Left renal cortex interstitium (tissue), 4 donors: ENCODE measurements at regions not wholly inside any gene's neighbourhood (a gene's known extent, or its start where the extent isn't known, plus 50 kb on each side); places are given as distances from the start of the nearest gene placed in this dataset.

ENCODE experiments used
- DNase-seq, 4 donors: peaks; one replicate each; pipeline ENCODE4 v3.0.0-alpha.2; 2013; ENCODE audit warnings: low read depth in 4 of 4, low spot score in 2 of 4, missing footprints in 1 of 4

DNA sequence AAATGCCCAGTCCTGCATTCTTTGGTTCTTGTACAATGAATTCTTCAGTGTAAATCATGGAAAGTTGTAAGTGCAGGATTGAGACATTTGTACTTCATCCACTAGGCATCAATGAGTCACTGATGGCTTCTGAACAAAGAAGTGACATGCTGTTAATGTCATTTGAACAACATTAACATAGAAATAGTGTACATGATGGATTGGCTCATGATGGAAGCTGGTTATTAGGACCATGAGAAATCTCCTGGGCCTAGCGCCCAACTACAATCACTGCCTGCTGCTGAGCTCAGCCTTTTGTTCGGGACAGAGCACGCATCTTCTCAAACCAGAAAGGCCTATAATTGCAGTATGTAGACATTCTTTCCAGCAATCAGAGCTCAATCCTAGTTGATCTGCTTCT is 316.8 kb upstream of the TSHZ2 start:
- no peak for DNase-seq

DNA sequence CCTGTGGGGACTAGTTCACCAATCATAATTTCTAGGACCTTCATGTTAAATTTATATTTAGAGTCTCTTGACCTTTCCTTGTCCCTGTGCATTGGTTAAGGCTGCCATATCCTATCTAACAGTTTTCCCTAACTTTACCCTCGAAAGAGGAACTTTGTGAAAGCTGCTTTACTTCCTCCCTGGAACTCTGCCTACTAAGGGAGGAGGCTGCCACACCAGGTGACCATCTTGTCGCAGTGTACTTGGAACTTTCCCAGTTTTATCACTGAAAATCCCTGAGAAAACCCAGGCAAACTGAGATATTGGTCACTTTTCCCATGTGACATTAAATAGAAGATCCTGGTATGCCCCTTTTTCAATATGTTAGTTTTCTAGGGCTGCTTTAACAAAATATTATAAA is 317.6 kb upstream of the TSHZ2 start:
- DNase-seq: no peak

DNA sequence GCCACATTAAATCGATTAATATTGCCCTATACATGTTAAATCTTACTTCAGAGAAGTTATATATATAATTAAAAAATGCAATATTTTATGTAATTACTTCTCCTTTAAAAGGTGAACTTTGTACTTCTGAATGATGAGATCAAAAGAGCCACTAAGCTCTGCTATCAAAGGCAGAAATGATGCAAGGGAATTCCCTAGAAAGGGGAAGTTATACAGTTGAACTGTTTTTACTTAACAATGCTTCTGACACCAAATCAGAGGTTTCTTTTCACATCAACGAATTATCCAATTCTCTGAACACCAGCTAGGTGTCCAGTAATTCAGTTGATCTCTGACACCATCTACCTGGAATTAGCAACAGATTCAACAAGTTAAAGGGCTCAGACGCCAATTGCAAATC is 319.9 kb upstream of the TSHZ2 start:
- no peak for DNase-seq

DNA sequence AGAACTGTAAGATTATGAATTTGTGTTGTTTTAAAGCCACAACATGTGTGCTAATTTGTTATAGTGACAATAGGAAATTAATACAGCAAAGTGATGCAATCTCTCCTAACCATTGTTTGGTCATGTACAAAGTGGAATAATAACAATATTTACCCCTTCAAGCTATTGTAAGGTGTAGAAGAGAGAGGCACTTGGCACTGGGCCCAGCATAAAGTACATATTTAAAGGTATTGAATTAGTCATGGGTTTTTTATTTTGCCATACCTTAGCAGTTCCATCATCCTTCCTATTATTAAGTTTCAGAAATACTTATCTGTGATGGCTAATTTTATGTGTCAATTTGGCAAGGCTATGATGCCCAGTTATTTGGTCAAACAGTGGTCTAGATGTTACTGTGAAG is 322.4 kb upstream of the TSHZ2 start:
- no peak for DNase-seq

DNA sequence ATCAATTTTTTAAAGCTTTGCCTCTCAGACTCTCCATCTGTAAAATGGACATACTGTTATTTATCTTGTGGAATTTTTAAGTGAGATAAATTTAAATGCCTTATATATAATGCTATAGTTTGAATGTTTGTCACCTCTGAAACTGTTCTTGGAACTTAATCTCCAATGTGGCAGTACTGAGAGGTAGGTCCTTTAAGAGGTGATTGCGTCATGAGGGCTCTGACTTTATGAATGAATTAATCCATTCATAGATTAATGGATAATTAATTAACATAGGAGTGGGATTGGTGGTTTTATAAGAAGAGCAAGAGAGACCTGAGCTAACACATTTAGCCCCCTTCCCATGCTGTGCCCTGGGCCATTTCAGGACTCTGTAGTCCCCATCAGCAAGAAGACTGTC is 326.3 kb upstream of the TSHZ2 start:
- no peak for DNase-seq

DNA sequence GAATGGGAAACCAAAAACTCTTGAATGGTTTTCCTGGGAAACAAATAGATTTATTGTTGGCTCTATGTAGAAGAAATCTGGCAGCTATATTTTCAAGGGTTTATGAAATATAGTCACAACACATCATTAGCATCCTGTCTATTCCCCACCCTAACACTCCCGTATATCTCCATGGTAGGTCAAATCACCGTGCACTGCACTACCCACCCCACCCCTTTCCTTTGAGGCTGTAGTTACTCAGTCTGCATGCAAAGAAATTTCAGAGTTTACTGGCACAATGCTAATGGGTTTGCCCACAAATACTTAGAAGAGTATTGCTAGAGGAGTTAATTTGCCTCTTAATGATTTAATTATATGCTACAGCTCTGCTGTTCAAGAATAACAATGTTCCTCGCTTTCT is 329.1 kb upstream of the TSHZ2 start:
- no peak for DNase-seq

DNA sequence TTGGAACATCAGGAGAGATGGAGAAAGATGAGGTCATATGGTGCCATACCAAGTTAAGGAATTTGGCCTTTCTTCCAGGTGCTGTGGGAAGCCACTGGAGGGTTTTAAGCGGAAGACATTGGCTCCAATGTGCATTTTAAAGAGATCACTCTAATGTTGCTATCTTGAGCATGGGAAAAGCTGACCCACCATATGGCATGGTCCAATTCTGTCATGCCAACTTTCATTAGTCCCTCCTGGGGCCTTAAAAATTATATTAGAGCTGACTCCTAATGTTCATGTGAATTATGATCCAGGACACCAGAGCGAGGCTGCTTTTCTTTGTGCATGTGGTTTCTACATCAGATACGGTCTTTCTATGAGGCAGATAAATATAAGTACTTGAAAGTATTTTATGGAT is 335.0 kb upstream of the TSHZ2 start:
- no peak for DNase-seq

DNA sequence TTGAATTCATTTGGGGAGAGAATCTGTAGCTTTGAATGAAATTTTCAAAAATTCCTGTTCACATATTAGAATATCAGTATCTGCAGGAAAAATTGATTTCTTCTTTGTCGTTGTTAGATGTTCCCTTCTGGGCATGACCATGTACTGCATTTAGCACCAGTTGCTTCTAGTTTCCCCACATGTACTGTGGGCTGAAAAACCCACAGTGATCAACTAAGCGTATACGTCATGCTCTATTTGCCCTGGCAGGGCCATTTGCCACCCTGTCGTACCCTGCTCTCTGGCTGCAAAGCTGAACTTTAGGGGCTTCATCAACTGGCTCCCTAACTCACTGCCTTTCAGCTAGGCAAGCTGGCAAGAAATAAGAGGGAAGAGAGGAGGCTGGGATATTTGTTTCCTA is 340.7 kb upstream of the TSHZ2 start:
- DNase-seq: no peak

DNA sequence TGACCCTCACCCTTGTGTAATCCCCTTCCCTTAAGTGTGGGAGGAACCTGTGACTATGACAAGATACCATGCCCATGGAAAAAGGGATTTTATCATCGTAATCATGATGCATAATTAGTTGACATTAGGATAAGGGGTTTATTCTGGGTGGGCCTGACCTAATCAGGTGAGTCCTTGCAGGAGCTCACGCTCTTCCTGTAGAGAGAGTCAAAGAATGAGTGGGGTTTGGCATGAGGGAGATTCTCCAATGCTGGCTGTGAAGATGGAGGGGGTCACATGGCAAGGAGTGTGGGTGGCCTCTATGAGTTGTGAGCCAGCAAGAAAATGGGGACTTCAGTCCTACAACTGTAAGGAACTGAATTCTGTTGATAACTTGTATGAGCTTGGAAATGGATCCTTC is 342.0 kb upstream of the TSHZ2 start:
- no peak for DNase-seq

DNA sequence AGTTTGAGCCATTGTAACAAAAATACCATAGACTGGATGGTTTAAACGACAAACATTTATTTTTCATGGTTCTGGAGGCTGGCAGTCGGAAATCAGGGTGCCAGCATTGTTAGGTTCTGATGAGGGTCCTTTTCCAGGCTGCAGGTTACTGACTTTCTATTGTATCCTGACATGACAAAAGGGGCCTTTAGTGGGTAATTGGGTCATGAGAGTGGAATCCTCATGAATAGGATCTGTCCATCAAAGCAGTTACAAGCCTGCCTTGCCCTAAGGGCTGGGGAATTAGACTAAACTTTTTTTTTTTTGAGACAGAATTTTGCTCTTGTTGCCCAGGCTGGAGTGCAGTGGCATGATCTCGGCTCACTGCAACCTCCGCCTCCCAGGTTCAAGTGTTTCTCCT is 347.9 kb upstream of the TSHZ2 start:
- DNase-seq: no peak

DNA sequence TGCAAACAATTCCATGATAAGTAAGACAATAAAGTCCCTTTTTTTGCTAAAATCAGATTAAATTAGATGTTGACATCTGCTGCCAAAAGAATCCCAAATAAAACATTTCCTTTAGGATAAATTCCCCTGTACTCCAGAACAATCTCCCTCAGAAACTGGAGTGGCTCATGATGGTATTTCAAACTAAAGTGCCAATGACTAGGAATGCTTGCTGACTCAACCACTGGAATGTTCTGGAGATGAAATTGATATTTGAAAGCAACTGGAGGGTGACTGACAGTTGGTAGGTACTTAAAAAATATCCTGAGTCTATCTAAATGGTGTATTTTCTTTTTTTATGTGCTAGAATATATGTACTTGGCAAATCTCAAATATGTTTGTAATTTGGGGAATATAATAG is 350.1 kb upstream of the TSHZ2 start:
- DNase-seq: no peak

DNA sequence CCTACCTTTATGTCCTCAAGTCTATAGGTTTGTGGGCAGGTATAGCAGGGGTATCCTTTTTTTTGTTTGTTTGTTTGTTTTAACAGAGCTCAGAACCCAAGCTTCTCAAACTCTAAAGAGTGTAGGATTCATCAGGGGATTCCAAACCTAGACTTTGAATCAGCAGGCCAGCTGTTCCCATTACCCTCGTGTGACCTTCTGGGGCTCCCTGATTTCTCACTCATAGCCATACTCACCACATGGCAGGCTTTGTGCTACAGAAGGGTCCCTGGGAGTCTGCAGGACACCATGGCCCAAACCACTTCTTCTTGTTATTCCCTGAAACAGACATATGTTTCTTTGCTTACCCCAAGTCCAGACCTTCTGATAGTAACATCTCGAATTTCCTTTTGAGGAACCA is 350.8 kb upstream of the TSHZ2 start:
- no peak for DNase-seq

DNA sequence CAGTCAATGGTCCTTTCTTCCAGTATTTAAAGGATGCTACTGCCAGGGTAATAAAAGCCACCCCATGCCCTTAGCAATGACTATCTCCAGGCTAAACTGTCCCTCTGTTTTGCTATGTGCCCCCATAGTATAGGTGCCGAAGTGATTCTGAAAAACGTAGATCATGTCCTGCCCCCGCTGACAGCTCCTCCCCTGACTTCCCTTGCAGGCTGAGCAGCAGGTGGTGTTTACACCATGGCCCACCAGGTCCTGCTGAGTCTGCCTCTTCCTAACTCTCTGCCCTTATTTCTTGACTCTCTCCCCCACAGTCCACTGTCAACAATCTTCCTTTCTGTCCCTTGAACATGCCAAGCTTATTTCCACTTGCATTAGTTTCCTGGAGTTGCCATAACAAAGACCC is 352.5 kb upstream of the TSHZ2 start:
- no peak for DNase-seq

DNA sequence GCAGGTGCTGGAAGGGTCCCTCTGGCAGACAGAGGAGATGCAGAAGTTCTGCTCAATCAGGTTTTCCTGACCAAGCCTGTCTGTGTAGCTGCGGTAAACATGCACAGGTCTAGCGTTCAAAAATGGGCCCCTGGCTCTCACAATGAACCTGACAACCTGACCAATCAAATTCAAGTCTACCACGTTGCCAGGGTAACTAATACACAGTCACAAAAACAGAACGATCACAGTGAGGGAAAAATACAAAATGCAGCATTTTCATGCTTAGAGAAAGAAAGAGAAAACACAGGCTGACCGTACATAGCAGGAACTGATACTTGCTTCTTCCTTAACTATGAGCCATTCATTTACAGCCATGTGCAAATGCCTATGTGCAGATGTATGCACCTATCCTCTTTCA is 353.1 kb upstream of the TSHZ2 start:
- DNase-seq: no peak

DNA sequence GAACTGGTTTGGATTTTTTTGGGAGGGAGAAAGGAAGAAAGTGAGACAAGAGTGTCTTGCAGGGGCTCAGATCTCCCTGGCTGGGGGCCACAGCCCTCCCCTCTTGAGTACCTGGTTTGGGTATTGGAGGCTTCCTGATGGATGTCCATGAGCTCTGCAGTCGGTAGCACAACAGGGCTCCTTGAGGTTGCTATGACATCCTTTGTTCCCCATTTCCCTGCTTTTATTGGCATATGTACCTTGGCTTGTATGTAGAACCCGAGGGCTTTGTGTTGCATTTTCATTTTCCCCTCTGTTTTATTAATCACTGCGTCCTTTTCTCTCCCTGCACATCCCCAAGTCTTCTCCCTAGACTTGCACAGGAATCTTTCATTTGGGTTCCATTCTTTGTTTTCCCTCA is 355.5 kb upstream of the TSHZ2 start:
- DNase-seq: no peak

DNA sequence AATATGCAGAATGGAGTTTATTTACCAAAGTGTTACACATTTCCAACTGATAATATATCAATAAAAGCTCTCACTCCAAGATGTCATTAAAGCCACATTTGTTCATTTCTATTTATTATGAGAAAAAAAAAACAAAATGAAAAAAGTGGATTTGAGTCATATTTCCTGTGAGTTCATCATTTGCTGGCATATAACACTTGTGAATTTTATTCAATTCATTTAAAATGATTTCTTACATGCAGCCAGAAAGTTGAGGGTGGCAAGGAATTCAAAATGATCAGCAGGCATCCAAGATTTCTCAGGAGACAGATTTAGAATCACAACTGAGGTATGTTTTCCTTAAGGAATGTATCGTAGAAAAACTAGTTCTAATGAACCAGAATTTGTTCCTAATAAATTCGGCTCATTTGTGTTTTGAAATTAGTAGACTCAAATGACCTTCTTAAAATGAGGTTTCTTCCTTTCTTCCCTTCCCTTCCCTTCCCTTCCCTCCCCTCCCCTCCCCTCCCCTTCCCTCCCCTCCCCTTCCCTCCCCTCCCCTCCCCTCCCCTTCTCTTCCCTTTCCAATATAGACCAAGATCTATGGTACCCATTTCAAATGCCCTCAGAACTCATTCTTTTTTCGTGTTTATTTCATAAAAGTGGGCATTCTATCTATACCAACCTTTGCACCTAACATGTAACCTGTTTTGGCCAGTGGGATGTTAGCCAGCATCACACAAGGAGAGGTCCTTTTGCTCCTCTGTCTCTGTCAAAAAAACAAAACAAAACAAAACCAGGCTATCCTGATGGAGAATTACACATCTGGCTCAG is 357.9 kb upstream of the TSHZ2 start:
- no peak for DNase-seq

DNA sequence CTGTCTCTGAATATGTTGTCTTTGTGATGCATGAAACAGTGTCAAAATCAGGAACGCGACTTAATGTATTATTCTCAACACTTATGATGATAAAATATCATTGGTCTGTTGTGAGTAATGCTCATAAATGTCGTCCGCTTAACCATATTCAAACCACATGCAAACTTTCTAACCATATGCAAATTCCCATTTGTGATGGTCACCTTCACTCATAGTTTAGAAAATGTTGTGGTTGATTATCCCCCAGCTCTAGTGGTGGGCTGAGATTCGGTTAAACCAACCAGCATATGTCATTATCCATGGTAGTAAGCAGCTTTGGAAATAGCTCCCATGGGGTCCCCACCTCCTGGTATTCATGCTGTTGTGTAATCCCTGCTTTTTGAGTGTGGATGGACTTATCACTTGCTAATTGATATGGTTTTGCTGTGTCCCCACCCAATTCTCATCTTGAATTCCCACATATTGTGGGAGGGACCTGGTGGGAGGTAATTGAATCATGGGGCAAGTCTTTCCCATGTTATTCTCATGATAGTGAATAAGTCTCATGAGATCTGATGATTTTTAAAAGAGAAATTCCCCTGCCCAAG is 360.0 kb upstream of the TSHZ2 start:
- no peak for DNase-seq

DNA sequence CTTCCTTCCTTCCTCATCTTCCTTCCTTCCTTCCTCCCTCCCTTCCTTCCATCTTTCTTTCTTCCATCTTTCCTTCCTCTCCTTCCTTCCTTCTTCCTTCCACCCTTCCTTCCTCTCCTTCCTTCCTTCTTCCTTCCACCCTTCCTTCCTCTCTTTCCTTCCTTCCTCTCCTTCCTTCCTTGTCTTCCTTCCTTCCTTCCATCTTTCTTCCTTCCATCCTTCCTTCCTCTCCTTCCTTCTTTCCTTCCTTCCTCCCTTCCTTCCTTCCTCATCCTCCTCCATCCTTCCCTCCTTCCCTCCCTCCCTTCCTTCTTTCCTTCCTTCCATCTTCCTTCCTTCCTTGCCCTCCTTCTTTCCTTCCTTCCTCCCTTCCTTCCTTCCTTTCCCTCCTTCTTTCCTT is 361.4 kb upstream of the TSHZ2 start:
- no peak for DNase-seq

DNA sequence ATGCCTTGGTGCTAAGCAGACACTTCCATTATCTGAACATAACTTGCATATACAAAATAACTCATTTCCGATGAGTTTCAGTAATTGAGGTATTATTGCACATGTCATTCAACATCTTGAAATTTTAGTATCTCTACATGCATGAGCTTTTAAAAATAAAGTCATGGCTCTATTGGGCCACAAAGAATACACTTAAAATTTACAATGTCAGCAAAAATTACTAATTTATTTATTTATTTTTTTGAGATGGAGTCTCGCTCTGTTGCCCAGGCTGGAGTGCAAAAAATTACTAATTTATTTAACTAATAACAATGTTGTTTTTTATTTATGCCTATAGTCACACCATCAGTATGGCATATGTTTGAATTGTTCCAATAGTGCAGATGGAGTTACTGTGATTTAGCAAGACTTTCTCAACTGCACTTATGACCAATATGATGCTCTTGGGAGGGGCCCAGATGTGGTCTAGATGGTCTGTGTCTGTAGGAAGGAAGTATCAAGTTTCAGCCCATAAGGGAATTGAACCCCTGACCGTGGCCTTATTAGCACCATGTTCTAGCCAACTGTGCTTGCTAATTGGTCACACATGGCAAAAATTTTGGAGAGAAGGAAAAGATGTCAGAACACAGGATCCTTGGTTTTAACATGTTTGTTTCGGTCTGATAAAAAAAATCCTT is 370.7 kb upstream of the TSHZ2 start:
- DNase-seq: no peak

DNA sequence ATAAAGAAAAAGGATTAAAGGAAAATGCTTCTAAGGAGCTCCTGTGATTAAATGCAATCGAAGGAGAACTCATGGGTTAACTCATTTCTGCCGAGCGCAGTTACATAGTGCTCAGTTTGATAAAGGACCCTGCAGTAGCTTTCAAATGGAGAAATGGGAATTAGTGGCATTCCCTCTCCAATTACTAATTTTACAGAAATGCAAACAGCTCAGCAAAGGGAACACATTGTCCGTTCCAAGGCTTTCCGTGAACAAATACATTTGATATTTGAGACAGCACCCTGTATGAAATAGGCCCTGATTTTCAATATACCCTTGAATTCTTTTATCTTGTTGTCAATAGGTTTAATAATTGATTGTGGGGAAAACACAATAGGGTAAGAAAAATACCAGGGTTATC is 375.9 kb upstream of the TSHZ2 start:
- no peak for DNase-seq

DNA sequence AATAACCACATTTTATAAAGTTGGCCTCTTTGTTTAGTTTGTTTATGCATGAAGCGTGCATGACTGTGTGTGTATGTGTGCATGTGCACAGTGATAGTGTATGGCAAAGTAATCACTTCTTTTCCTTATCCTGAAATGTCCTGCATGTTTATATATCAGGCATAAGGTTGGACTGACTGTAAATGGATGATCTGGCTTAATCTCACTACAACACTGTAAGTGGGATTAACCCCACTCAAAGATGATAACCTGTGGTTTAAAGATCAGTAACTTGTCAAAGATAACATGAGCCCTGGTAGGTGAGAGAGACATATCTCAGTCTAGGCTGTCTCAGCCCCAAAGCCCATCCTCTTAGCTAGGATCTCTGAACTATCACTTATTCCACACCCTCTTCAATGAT is 376.6 kb upstream of the TSHZ2 start:
- DNase-seq: no peak

DNA sequence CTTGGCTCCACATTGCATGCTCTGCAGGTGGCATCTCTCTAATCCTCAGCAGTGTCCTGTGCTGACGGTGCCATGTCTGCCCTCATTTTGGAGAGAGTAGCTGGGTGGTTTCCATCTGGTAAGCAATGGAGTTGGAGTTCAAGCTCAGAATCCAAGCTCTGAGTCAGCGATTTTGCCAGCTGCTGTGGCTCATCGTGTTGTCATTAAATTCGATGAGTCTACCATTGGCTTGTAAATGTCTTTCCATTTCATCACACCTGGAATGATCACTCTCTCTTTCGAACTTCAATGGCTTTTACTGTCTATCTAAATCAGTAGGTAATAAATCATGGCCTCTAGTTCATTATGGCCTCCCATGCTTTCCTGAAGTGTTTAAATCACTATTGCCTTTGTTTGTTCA is 378.5 kb upstream of the TSHZ2 start:
- DNase-seq: no peak
